Mesenchymal stem cell (in vitro differentiated cells and primary cell): ENCODE measurements at regions not wholly inside any gene's neighbourhood (a gene's known extent, or its start where the extent isn't known, plus 50 kb on each side); places are given as distances from the start of the nearest gene placed in this dataset.

Experiments used
- DNase-seq: peaks from one replicate; pipeline ENCODE4 v3.0.0-alpha.2; 2013
- H2AFZ ChIP-seq: one replicate; pipeline ENCODE4 v1.6.1; 2013; ENCODE audit warnings: low read depth, mild to moderate bottlenecking, control low read depth, inconsistent platforms, low read length, moderate library complexity
- H2AK5ac ChIP-seq: 2 replicates; pipeline ENCODE4 v1.6.1; 2013; ENCODE audit warnings: low read length, moderate library complexity, mild to moderate bottlenecking, inconsistent platforms; ENCODE audit not compliant: severe bottlenecking
- H2BK120ac ChIP-seq: one replicate; pipeline ENCODE4 v1.6.1; 2013; ENCODE audit warnings: low read depth, mild to moderate bottlenecking, inconsistent platforms, low read length, moderate library complexity
- H2BK12ac ChIP-seq, 2 experiments: one replicate each; pipeline ENCODE4 v1.6.1; 2013; ENCODE audit warnings: inconsistent platforms in 2 of 2, low read length in 2 of 2, mild to moderate bottlenecking in 2 of 2, moderate library complexity in 2 of 2, control low read depth in 1 of 2
- H2BK15ac ChIP-seq: one replicate; pipeline ENCODE4 v1.6.1; 2013; ENCODE audit warnings: mild to moderate bottlenecking, low read depth, inconsistent platforms; ENCODE audit not compliant: poor library complexity, severe bottlenecking
- H2BK5ac ChIP-seq: 2 replicates; pipeline ENCODE4 v1.6.1; 2013; ENCODE audit warnings: low read depth, mild to moderate bottlenecking, low read length, control low read depth, inconsistent platforms; ENCODE audit not compliant: poor library complexity, severe bottlenecking
- H3K14ac ChIP-seq, 2 experiments: one replicate each; pipeline ENCODE4 v1.6.1; 2013; ENCODE audit warnings: inconsistent platforms in 2 of 2, low read length in 2 of 2, control low read depth in 1 of 2, mild to moderate bottlenecking in 1 of 2, moderate library complexity in 1 of 2
- H3K18ac ChIP-seq, 2 experiments: one replicate each; pipeline ENCODE4 v1.6.1; 2013; ENCODE audit warnings: inconsistent platforms in 2 of 2, low read length in 2 of 2, control low read depth in 1 of 2, low read depth in 1 of 2, mild to moderate bottlenecking in 1 of 2
- H3K23ac ChIP-seq, 2 experiments: one replicate each; pipeline ENCODE4 v1.6.1; 2013; ENCODE audit warnings: inconsistent platforms in 2 of 2, low read length in 2 of 2, mild to moderate bottlenecking in 2 of 2, moderate library complexity in 2 of 2, control low read depth in 1 of 2
- H3K27ac ChIP-seq: 2 replicates; pipeline ENCODE4 v1.5.1; 2013; ENCODE audit warnings: mild to moderate bottlenecking, moderate library complexity, low read length, control low read depth, inconsistent platforms; ENCODE audit not compliant: poor library complexity, severe bottlenecking
- H3K27me3 ChIP-seq, 2 experiments: 2 replicates each; pipeline versions ENCODE4 v1.6.1 to v1.7.0; 2013; ENCODE audit warnings: low read length in 2 of 2, mild to moderate bottlenecking in 2 of 2, moderate library complexity in 2 of 2, control low read depth in 1 of 2, inconsistent platforms in 1 of 2; ENCODE audit not compliant: control insufficient read depth in 1 of 2, insufficient read depth in 1 of 2
- H3K36me3 ChIP-seq, 2 experiments: 2 replicates each; pipeline versions ENCODE4 v1.6.1 to v1.7.0; 2013; ENCODE audit warnings: low read length in 2 of 2, control low read depth in 1 of 2, inconsistent platforms in 1 of 2, low read depth in 1 of 2, mild to moderate bottlenecking in 1 of 2; ENCODE audit not compliant: insufficient read depth in 2 of 2, control insufficient read depth in 1 of 2
- H3K4ac ChIP-seq, 2 experiments: one replicate each; pipeline ENCODE4 v1.6.1; 2013; ENCODE audit warnings: inconsistent platforms in 2 of 2, low read length in 2 of 2, mild to moderate bottlenecking in 2 of 2, moderate library complexity in 2 of 2, control low read depth in 1 of 2, low read depth in 1 of 2
- H3K4me1 ChIP-seq: 2 replicates; pipeline ENCODE4 v1.6.1; 2013; ENCODE audit warnings: low read depth, low read length, control low read depth; ENCODE audit not compliant: control insufficient read depth, insufficient read depth
- H3K4me2 ChIP-seq: 2 replicates; pipeline ENCODE4 v1.6.1; 2013; ENCODE audit warnings: low read length, mild to moderate bottlenecking, inconsistent platforms; ENCODE audit not compliant: poor library complexity, severe bottlenecking
- H3K4me3 ChIP-seq, 2 experiments: 2 replicates each; pipeline versions ENCODE4 v1.5.1 to v1.7.0; 2013; ENCODE audit warnings: low read length in 2 of 2, mild to moderate bottlenecking in 2 of 2, control low read depth in 1 of 2, low read depth in 1 of 2; ENCODE audit not compliant: insufficient read depth in 1 of 2
- H3K79me1 ChIP-seq: replicated peaks from 2 replicates; pipeline ENCODE4 v1.6.1; 2013; ENCODE audit warnings: mild to moderate bottlenecking, control low read depth, low read length, inconsistent platforms; ENCODE audit not compliant: poor library complexity, severe bottlenecking
- H3K9ac ChIP-seq: 2 replicates; pipeline ENCODE4 v1.7.0; 2013; ENCODE audit warnings: mild to moderate bottlenecking, low read length, moderate library complexity
- H3K9me3 ChIP-seq: 2 replicates; pipeline ENCODE4 v1.7.0; 2013; ENCODE audit warnings: mild to moderate bottlenecking, low read length; ENCODE audit not compliant: control insufficient read depth
- H4K8ac ChIP-seq: one replicate; pipeline ENCODE4 v1.6.1; 2013; ENCODE audit warnings: inconsistent platforms, mild to moderate bottlenecking, low read length, moderate library complexity
- H4K91ac ChIP-seq: one replicate; pipeline ENCODE4 v1.6.1; 2013; ENCODE audit warnings: mild to moderate bottlenecking, low read length, inconsistent platforms
- WGBS: methylation state at CpG from one replicate; pipeline ENCODE4 v1.1.7; 2013; ENCODE audit warnings: mixed read lengths; 5-methylcytosine and 5-hydroxymethylcytosine counted together

- H3K9me3 ChIP-seq, result peaks cover 16% of the 10 kb centered on the region
- no peak overlapping the region for H4K91ac ChIP-seq
- no peak overlapping the region for H2BK12ac ChIP-seq
- H2AFZ ChIP-seq, result no peak overlapping the region
- no peaks in the 10 kb centered on the region for H3K27me3 ChIP-seq
- no peak overlapping the region for H2BK5ac ChIP-seq
- H3K79me1 ChIP-seq, result no peaks in the 10 kb centered on the region
- H3K4me1 ChIP-seq, result no peaks in the 10 kb centered on the region
- no peak overlapping the region for H3K27ac ChIP-seq
- H3K14ac ChIP-seq, result no peak overlapping the region
- H3K36me3 ChIP-seq, result no peaks in the 10 kb centered on the region
- 89% methylated on average over 6 of the region's 7 CpGs for WGBS
- H3K4me3 ChIP-seq, result no peak overlapping the region
- no peak overlapping the region for H3K4me2 ChIP-seq
- H2AK5ac ChIP-seq, result no peak overlapping the region
- no peak overlapping the region for H2BK120ac ChIP-seq
- no peak overlapping the region for H2BK15ac ChIP-seq
- H4K8ac ChIP-seq, result no peak overlapping the region
- H3K18ac ChIP-seq, result no peak overlapping the region
- no peak overlapping the region for H3K9ac ChIP-seq
- DNase-seq, result no peak
- H3K23ac ChIP-seq, result no peak overlapping the region
- no peak overlapping the region for H3K4ac ChIP-seq
These were observed 734.8 kb downstream of the MED13L start for GRCh38 chr12:115542656-115543055.

GRCh38 chr12:115541891-115542421, 735.5 kb downstream of the MED13L start:
- H3K4me3 ChIP-seq, result no peak overlapping the region
- no peak overlapping the region for H2BK15ac ChIP-seq
- no peak overlapping the region for H3K23ac ChIP-seq
- H3K9me3 ChIP-seq, result peaks cover 19% of the 10 kb centered on the region
- H2AK5ac ChIP-seq, result no peak overlapping the region
- no peak overlapping the region for H3K14ac ChIP-seq
- H3K27me3 ChIP-seq, result no peaks in the 10 kb centered on the region
- H3K4ac ChIP-seq, result no peak overlapping the region
- no peak overlapping the region for H3K18ac ChIP-seq
- no peak overlapping the region for H4K8ac ChIP-seq
- no peak overlapping the region for H2AFZ ChIP-seq
- no peaks in the 10 kb centered on the region for H3K4me1 ChIP-seq
- no peak overlapping the region for H3K9ac ChIP-seq
- no peak overlapping the region for H2BK120ac ChIP-seq
- DNase-seq, result no peak
- no peak overlapping the region for H2BK12ac ChIP-seq
- no peak overlapping the region for H3K4me2 ChIP-seq
- H3K27ac ChIP-seq, result no peak overlapping the region
- no peak overlapping the region for H4K91ac ChIP-seq
- WGBS, result 75% methylated on average over 3 of the region's 5 CpGs
- H3K79me1 ChIP-seq, result no peaks in the 10 kb centered on the region
- H2BK5ac ChIP-seq, result no peak overlapping the region
- no peaks in the 10 kb centered on the region for H3K36me3 ChIP-seq

- H3K27ac ChIP-seq, result no peak overlapping the region
- H2BK120ac ChIP-seq, result no peak overlapping the region
- H3K4me2 ChIP-seq, result no peak overlapping the region
- H3K9ac ChIP-seq, result no peak overlapping the region
- H3K36me3 ChIP-seq, result no peaks in the 10 kb centered on the region
- H3K18ac ChIP-seq, result no peak overlapping the region
- no peaks in the 10 kb centered on the region for H3K27me3 ChIP-seq
- no peaks in the 10 kb centered on the region for H3K4me1 ChIP-seq
- H2BK5ac ChIP-seq, result no peak overlapping the region
- no peak overlapping the region for H2AFZ ChIP-seq
- no peak overlapping the region for H3K4me3 ChIP-seq
- H3K4ac ChIP-seq, result no peak overlapping the region
- H2AK5ac ChIP-seq, result no peak overlapping the region
- no peaks in the 10 kb centered on the region for H3K79me1 ChIP-seq
- H2BK12ac ChIP-seq, result no peak overlapping the region
- 50% methylated on average over 1 of the region's 2 CpGs for WGBS
- H2BK15ac ChIP-seq, result no peak overlapping the region
- DNase-seq, result peak; percentile 35
- H3K9me3 ChIP-seq, result no peaks in the 10 kb centered on the region
- H4K91ac ChIP-seq, result no peak overlapping the region
- H3K14ac ChIP-seq, result no peak overlapping the region
- no peak overlapping the region for H4K8ac ChIP-seq
- H3K23ac ChIP-seq, result no peak overlapping the region
These were observed 749.0 kb downstream of the MED13L start for GRCh38 chr12:115528466-115528865.

GRCh38 chr12:115521771-115522409, 755.6 kb downstream of the MED13L start:
- H3K4me1 ChIP-seq, result no peaks in the 10 kb centered on the region
- H3K36me3 ChIP-seq, result no peaks in the 10 kb centered on the region
- no peaks in the 10 kb centered on the region for H3K79me1 ChIP-seq
- no peak overlapping the region for H2BK120ac ChIP-seq
- H3K9ac ChIP-seq, result no peak overlapping the region
- H2AFZ ChIP-seq, result no peak overlapping the region
- no peak overlapping the region for H3K4me3 ChIP-seq
- no peak overlapping the region for H3K4ac ChIP-seq
- no peak overlapping the region for H3K23ac ChIP-seq
- no peaks in the 10 kb centered on the region for H3K27me3 ChIP-seq
- H3K9me3 ChIP-seq, result peaks cover 4% of the 10 kb centered on the region
- H2AK5ac ChIP-seq, result no peak overlapping the region
- H3K18ac ChIP-seq, result no peak overlapping the region
- H3K4me2 ChIP-seq, result no peak overlapping the region
- no peak overlapping the region for H3K14ac ChIP-seq
- H2BK5ac ChIP-seq, result no peak overlapping the region
- H2BK15ac ChIP-seq, result no peak overlapping the region
- H4K8ac ChIP-seq, result no peak overlapping the region
- no peak for DNase-seq
- WGBS, result 87% methylated on average over 7 of the region's 8 CpGs
- no peak overlapping the region for H4K91ac ChIP-seq
- H2BK12ac ChIP-seq, result no peak overlapping the region
- no peak overlapping the region for H3K27ac ChIP-seq
